Choroid plexus epithelial cell (primary cell): ENCODE measurements at regions not wholly inside any gene's neighbourhood (a gene's known extent, or its start where the extent isn't known, plus 50 kb on each side); places are given as distances from the start of the nearest gene placed in this dataset.

Source experiments
- DNase-seq: peaks from one replicate; pipeline ENCODE4 v3.0.0-alpha.2; 2010; ENCODE audit warnings: low read depth
- H3K4me3 ChIP-seq: 2 replicates; pipeline ENCODE4 v1.5.1; 2011; ENCODE audit warnings: low read depth, mild to moderate bottlenecking, control low read depth, low read length, moderate library complexity
- TF ChIP-seq, protein P1 (sequence below): conservative IDR thresholded peaks from 2 replicates; pipeline ENCODE4 v1.5.1; 2011; ENCODE audit warnings: low read depth, mild to moderate bottlenecking, control low read depth, inconsistent platforms, low read length, moderate library complexity

DNA sequence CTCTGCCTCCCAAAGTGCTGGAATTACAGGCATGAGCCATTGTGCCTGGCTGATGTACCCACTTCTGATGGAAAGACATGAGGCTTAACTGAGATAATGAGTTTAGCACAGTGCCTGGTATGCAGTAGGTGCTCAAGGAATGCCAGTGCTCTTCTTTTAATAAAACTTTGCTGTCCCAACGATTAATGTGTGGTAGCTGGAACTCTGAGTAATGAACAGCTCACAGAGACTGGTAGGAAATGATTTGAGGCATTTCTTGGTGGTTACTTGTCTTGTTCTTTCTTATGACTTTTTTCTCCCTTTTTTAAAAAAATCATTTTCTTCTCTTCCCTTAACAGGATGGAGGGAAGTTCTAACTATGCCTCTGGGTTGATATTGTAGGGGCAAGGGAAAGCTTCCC is 235.7 kb upstream of the PWP1 start:
- H3K4me3 ChIP-seq = no peak overlapping the region
- no peak for DNase-seq
- TF ChIP-seq, protein P1, sequence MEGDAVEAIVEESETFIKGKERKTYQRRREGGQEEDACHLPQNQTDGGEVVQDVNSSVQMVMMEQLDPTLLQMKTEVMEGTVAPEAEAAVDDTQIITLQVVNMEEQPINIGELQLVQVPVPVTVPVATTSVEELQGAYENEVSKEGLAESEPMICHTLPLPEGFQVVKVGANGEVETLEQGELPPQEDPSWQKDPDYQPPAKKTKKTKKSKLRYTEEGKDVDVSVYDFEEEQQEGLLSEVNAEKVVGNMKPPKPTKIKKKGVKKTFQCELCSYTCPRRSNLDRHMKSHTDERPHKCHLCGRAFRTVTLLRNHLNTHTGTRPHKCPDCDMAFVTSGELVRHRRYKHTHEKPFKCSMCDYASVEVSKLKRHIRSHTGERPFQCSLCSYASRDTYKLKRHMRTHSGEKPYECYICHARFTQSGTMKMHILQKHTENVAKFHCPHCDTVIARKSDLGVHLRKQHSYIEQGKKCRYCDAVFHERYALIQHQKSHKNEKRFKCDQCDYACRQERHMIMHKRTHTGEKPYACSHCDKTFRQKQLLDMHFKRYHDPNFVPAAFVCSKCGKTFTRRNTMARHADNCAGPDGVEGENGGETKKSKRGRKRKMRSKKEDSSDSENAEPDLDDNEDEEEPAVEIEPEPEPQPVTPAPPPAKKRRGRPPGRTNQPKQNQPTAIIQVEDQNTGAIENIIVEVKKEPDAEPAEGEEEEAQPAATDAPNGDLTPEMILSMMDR = no peak

DNA sequence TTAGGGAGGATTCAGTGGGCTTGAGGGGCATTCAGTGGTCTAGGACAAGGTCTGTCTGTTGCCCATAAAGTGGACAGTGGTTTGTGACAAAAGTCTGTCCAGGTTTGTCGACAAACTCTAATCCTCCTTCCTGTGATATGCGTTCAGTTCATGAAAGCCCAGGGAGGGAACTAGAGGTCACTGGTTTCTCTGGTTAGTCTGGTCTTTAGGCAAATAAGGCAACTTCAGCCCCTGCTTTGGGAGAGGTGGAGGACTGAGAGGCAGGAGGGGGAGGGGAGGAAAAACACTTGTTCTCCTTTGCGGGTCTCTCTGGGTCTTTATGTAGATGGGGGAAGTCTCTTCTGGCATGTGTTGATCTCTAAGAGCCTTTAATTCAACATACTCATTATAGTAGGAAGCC is 235.1 kb upstream of the PWP1 start:
- TF ChIP-seq, protein P1 = no peak
- no peak for DNase-seq
- H3K4me3 ChIP-seq = no peak overlapping the region

DNA sequence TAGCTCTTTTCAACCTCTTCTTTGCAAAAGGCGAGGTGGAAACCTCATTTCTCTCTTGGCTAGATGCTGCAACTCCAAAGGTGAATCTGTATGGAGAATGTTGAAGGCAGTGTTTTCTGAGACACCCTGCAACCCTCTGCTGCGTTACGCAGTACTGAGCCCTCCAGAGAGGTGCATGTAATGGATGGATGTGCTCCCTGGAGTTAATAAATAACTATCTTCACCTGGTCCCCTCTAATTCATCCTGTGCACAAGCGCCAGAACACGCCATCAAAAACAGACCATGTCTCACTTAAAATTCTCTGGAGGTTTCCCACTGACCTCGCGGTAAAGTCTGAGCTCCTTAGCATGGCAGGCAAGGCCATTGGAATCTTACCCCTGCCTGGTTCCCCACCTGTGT is 234.4 kb upstream of the PWP1 start:
- H3K4me3 ChIP-seq = no peak overlapping the region
- TF ChIP-seq, protein P1 = no peak
- no peak for DNase-seq

DNA sequence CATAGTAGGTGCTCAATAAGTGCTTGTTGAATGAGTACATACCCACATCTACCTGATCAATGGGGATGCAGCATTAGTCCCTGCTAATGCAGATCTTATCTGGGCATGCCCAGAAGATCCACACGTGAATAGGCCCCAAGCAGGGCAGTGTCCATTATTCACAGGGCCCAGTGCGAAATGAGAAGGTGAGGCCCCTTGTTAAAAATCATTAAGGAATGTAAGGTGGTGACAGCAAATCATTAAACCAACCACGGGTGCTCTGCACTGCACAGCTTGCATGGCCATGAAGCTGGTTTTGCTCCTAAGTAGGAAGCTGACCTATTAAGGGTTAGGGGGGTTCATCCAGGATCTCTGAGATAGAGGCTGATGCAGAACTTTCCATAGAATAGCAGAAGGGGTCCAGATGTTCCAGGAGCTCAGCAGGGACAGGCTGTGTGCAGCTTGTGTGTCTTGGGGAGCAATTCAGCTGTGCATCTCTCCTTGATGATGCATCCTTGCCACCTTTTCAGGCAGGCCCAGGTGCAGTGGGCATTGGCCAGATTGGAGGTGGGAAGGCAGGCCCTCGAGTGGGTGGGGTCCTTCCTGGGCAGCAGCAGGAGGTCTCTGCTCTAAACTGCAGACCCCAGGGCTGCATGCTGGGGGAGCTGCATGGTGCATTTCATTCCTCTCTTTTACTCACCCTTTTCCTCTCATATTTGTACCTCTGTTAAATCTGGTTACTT is 231.3 kb upstream of the PWP1 start:
- TF ChIP-seq, protein P1 = no peak
- H3K4me3 ChIP-seq = no peak overlapping the region
- no peak for DNase-seq

DNA sequence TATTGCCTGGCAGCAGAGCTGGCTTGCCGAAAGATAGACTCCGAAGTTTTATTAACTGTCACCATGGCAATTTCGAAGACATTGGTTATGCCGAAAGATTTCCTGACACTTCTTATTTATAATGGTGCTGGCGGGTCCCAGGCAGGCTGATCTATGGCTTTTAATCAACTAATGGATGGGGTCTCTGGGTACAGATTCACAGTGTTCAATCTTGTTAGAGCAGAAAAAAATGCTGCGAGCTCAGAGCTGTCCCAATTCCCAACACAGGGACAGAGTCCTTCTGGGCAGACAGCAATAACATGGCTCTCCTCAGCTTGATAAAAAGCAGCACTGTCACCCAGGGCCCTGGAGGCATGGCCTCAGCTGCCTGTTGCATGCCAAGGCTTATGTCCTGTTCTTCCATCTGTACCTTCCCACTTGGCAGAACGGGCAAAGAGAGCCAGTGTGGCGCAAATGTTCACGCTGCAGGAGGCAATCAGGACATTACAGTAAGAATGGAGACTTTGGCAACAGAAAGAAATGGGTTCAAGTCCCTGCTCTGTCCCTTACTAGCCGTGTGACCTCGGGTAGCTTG is 228.2 kb upstream of the PWP1 start:
- no peak for DNase-seq
- H3K4me3 ChIP-seq = no peak overlapping the region
- TF ChIP-seq, protein P1 = no peak

DNA sequence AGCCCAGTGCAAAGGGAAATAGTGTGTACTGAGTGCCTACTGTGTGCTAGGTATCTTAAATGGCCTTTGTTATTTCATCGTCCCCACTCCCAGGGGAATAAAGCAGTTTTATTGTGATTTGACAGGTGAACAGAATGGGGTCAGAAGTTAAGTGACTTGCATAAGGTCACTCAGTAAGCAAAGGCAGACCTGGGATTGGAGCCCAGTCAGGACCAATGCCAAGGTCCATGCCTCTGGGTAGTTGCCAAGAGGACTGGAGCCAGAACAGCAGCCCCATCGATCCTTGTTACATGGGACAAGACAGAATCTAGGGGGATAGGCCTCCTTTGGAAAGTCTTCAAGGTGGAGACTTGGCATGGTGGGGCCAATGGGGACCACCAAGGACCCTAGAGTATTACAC is 227.4 kb upstream of the PWP1 start:
- TF ChIP-seq, protein P1 = no peak
- DNase-seq = no peak
- H3K4me3 ChIP-seq = no peak overlapping the region

DNA sequence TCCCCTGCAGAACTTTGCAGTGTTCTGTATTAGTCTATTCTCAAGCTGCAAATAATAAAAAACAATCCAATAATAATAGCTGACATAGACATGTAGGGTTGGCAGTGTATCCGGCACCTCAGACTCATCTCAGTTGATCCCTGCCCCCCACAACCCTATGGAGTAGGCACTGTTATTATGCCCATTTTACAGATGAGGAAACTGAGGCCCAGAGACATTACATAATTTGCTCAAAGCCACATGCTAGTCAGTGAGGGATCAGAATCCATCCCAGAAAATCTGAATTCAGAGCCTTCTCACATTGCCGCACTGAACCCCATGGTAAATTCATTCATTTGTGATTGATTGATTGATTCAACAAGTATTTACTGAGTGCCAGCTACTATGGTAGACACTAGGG is 226.6 kb upstream of the PWP1 start:
- no peak overlapping the region for H3K4me3 ChIP-seq
- TF ChIP-seq, protein P1 = no peak
- DNase-seq = no peak
